HL-60 (cell line): ENCODE measurements at regions not wholly inside any gene's neighbourhood (a gene's known extent, or its start where the extent isn't known, plus 50 kb on each side); places are given as distances from the start of the nearest gene placed in this dataset.

ENCODE experiments used
- CTCF ChIP-seq: IDR thresholded peaks from one replicate; pipeline ENCODE4 v1.5.1; 2011; ENCODE audit warnings: low read length, control low read depth, inconsistent platforms; ENCODE audit not compliant: insufficient read depth
- GABPA ChIP-seq: IDR thresholded peaks from 2 replicates; pipeline ENCODE4 v1.6.1; 2012; ENCODE audit warnings: low read depth
- POLR2AphosphoS5 ChIP-seq: IDR thresholded peaks from 2 replicates; pipeline ENCODE4 v1.6.1; 2012; ENCODE audit warnings: low read depth
- REST ChIP-seq: IDR thresholded peaks from 2 replicates; pipeline ENCODE4 v1.6.1; 2012; ENCODE audit warnings: low read depth; ENCODE audit not compliant: insufficient replicate concordance
- SPI1 ChIP-seq: IDR thresholded peaks from 2 replicates; pipeline ENCODE4 v1.6.1; 2012; ENCODE audit warnings: low read depth, mild to moderate bottlenecking, borderline replicate concordance

DNA sequence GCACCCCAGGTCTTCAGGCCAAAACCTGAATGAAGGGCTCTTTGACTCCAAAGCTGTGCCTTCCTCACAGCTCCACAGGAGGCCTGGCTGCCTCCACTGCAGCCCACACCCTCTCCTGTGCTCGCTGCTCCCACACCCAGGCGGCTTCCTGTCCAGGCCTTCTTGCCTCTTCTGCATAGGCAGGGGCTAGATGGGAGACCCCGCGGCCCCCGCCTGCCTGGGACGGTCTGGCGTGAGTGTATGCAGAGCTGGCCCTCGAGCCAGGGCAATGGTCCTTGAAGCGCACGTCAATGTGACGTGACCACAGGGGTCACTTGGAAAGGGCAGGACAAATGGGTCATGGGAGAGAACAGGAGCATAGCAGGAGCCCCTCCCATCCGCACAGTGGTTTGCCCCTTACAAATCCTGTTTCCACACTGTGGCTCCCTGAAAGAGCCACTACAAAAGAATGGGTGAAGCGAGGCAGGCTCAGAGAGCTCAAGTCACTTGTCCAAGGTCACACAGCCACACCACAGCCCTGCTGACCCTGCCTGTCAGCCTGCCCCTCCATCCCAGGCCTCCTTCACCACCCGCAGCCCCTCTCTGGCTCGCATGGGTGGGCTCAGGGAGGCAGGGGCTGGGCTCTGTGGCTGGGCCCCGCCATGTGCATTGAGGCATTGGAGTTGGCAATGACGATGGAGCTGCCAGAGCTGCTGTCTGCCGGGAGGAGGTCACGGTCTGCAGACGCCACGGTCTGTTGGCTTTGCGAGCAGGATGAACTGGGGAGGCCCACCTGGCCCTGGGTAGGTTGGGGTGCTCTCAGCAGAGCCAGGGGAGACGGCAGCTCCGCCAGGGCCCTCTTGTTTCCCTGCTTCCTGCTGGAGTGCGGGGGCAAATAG lies 71.2 kb upstream of the WNT11 start:
- TF ChIP-seq CTCF (no peak), SPI1 (no peak), POLR2AphosphoS5 (no peak), REST (no peak), GABPA (no peak)
